COLO829 (cell line): ENCODE measurements at regions not wholly inside any gene's neighbourhood (a gene's known extent, or its start where the extent isn't known, plus 50 kb on each side); places are given as distances from the start of the nearest gene placed in this dataset.
A peak's percentile ranks its signal among the peaks of the same experiment; 100 is the strongest.

Source experiments
- DNase-seq: peaks from one replicate; pipeline ENCODE4 v3.0.0; 2012; ENCODE audit warnings: low spot score

- no peak for DNase-seq
Measured at GRCh38 chr2:193703411-193703810, 1508.7 kb upstream of the TMEFF2 start.

GRCh38 chr2:193701484-193701883 is 1506.8 kb upstream of the TMEFF2 start:
- no peak for DNase-seq

GRCh38 chr2:193695367-193695766 is 1500.6 kb upstream of the TMEFF2 start:
- peak; percentile 45 for DNase-seq

GRCh38 chr2:193693758-193694157 is 1499.0 kb upstream of the TMEFF2 start:
- DNase-seq, result no peak

GRCh38 chr2:193690572-193690971 is 1495.8 kb upstream of the TMEFF2 start:
- no peak for DNase-seq

GRCh38 chr2:193687195-193687594 is 1492.5 kb upstream of the TMEFF2 start:
- DNase-seq, result no peak

- DNase-seq, result no peak
Measured at GRCh38 chr2:193679847-193680246, 1485.1 kb upstream of the TMEFF2 start.

- no peak for DNase-seq
Measured at GRCh38 chr2:193670478-193670877, 1475.7 kb upstream of the TMEFF2 start.

- DNase-seq, result no peak
Measured at GRCh38 chr2:193668557-193669323, 1474.0 kb upstream of the TMEFF2 start.

GRCh38 chr2:193627927-193628272 is 1433.2 kb upstream of the TMEFF2 start:
- DNase-seq, result no peak

GRCh38 chr2:193627187-193627926 is 1432.6 kb upstream of the TMEFF2 start:
- no peak for DNase-seq

GRCh38 chr2:193608451-193608850 is 1413.7 kb upstream of the TMEFF2 start:
- no peak for DNase-seq

- no peak for DNase-seq
Measured at GRCh38 chr2:193590831-193591230, 1396.1 kb upstream of the TMEFF2 start.

GRCh38 chr2:193584522-193584938 is 1389.8 kb upstream of the TMEFF2 start:
- DNase-seq, result peak; percentile 50

GRCh38 chr2:193583638-193584400 is 1389.1 kb upstream of the TMEFF2 start:
- DNase-seq, result peak; percentile 19

- DNase-seq, result no peak
Measured at GRCh38 chr2:193581807-193582206, 1387.1 kb upstream of the TMEFF2 start.

- DNase-seq, result no peak
Measured at GRCh38 chr2:193580176-193580950, 1385.6 kb upstream of the TMEFF2 start.

- DNase-seq, result no peak
Measured at GRCh38 chr2:193566886-193567285, 1372.2 kb upstream of the TMEFF2 start.

GRCh38 chr2:193566276-193566675 is 1371.5 kb upstream of the TMEFF2 start:
- DNase-seq, result no peak

GRCh38 chr2:193562031-193562430 is 1367.3 kb upstream of the TMEFF2 start:
- DNase-seq, result no peak

- DNase-seq, result no peak
Measured at GRCh38 chr2:193561054-193561453, 1366.3 kb upstream of the TMEFF2 start.
